Common myeloid progenitor, CD34-positive (primary cell): ENCODE measurements at regions not wholly inside any gene's neighbourhood (a gene's known extent, or its start where the extent isn't known, plus 50 kb on each side); places are given as distances from the start of the nearest gene placed in this dataset.

Experiments
- CTCF ChIA-PET: fragments of 350-600 bp; sonication (Branson Sonifier 250); formaldehyde crosslinking; loops from one replicate; lab custom pipeline; 2021; ENCODE audit warnings: antibody characterized with exemption; lab: Charles Lee
- POLR2A ChIA-PET: fragments of 350-600 bp; sonication (Branson Sonifier 250); formaldehyde crosslinking; loops from one replicate; lab custom pipeline; 2021; ENCODE audit warnings: antibody characterized with exemption; lab: Charles Lee
- DNase-seq, 3 donors: peaks; one replicate each; pipeline versions ENCODE4 v3.0.0 to v3.0.0-alpha.2; 2013
- H3K27ac ChIP-seq, 2 experiments: 1 replicate in 1 of 2; 2 replicates in 1 of 2; pipeline ENCODE4 v1.7.0; 2013; ENCODE audit warnings: inconsistent platforms in 2 of 2, low read length in 2 of 2, mild to moderate bottlenecking in 2 of 2, low read depth in 1 of 2, moderate library complexity in 1 of 2; ENCODE audit not compliant: severe bottlenecking in 2 of 2, insufficient read depth in 1 of 2, poor library complexity in 1 of 2
- H3K27me3 ChIP-seq, 5 experiments: replicated peaks in 2 of 5; 1 replicate in 3 of 5; 2 replicates in 2 of 5; pipeline versions ENCODE4 v1.6.1 to v1.7.0; 2013; ENCODE audit warnings: low read length in 4 of 5, mild to moderate bottlenecking in 2 of 5, moderate library complexity in 2 of 5, inconsistent platforms in 1 of 5; ENCODE audit not compliant: insufficient read depth in 5 of 5, control insufficient read depth in 4 of 5
- H3K36me3 ChIP-seq, 4 experiments: 1 replicate in 2 of 4; 2 replicates in 2 of 4; pipeline versions ENCODE4 v1.6.1 to v1.7.0; 2013; ENCODE audit warnings: low read length in 3 of 4, control low read depth in 1 of 4, mild to moderate bottlenecking in 1 of 4; ENCODE audit not compliant: control insufficient read depth in 4 of 4, insufficient read depth in 4 of 4
- H3K4me1 ChIP-seq, 4 experiments: 1 replicate in 3 of 4; 2 replicates in 1 of 4; pipeline versions ENCODE4 v1.6.1 to v1.7.1; 2013; ENCODE audit warnings: low read length in 3 of 4, mild to moderate bottlenecking in 3 of 4, control low read depth in 1 of 4, inconsistent platforms in 1 of 4, moderate library complexity in 1 of 4; ENCODE audit not compliant: control insufficient read depth in 4 of 4, insufficient read depth in 4 of 4; ENCODE audit errors: control extremely low read depth in 1 of 4
- H3K4me3 ChIP-seq, 7 experiments: 1 replicate in 4 of 7; 2 replicates in 3 of 7; pipeline versions ENCODE4 v1.5.1 to v1.7.0; 2013; ENCODE audit warnings: mild to moderate bottlenecking in 7 of 7, low read length in 6 of 7, moderate library complexity in 6 of 7, inconsistent platforms in 2 of 7, low read depth in 2 of 7, control low read depth in 1 of 7; ENCODE audit not compliant: insufficient read depth in 4 of 7, control insufficient read depth in 1 of 7; ENCODE audit errors: extremely low read depth in 1 of 7
- H3K9me3 ChIP-seq, 5 experiments: 1 replicate in 4 of 5; 2 replicates in 1 of 5; pipeline versions ENCODE4 v1.6.1 to v1.7.1; 2013; ENCODE audit warnings: low read length in 4 of 5, mild to moderate bottlenecking in 2 of 5, inconsistent platforms in 1 of 5, low read depth in 1 of 5, moderate library complexity in 1 of 5; ENCODE audit not compliant: control insufficient read depth in 4 of 5, insufficient read depth in 2 of 5; ENCODE audit errors: control extremely low read depth in 1 of 5
- WGBS: methylation state at CpG from one replicate; pipeline ENCODE4 v1.1.5; 2013; ENCODE audit not compliant: insufficient coverage; 5-methylcytosine and 5-hydroxymethylcytosine counted together

DNA sequence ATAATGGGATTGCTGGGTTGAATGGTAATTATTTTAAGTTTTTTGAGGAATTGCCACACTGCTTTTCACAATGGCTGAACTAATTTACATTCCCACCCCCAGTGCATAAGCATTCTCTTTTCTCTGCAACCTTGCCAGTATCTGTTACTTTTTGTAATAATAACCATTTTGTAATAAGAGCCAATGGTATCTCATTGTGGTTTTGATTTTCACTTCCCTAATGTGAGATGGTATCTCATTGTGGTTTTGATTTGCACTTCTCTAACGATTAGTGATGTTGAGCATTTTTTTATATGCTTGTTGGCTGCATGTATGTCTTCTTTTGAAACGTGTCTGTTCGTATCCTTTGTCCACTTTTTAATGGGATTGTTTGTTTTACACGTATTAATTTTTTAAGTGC lies 213.1 kb upstream of the HDX start:
- H3K27ac ChIP-seq, result no peak overlapping the region
- ChIA-PET POLR2A (no interaction called here), CTCF (no interaction called here)
- WGBS, result no CpG with 5 or more reads among the region's 4 CpGs
- no peaks in the 10 kb centered on the region for H3K36me3 ChIP-seq
- H3K4me3 ChIP-seq, result no peak overlapping the region
- no peaks in the 10 kb centered on the region for H3K9me3 ChIP-seq
- DNase-seq, result peak in 2 of 3 donors; percentile 39 to 56
- H3K27me3 ChIP-seq, result peaks cover 0 to 15% (median 9%) of the 10 kb centered on the region in 5 experiments
- no peaks in the 10 kb centered on the region for H3K4me1 ChIP-seq

DNA sequence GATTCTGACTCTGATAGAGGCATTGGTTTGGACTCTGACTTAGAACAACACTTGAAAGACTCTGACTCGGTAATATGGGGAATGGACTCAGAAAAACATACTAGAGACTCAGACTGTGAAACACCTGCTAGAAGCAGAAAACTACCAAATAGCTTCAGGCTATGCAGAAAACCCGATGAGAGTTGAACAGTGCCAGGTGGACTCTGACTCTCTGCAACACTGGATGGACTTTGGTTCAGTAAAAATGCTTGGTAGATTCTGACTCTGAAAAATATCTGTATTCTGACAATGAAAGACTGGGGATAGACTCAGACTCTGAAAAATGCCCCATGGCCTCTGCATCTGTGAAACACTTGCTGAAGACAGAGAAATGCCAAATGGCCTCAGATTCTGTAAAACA lies 215.1 kb upstream of the HDX start:
- ChIA-PET POLR2A (no interaction called here), CTCF (no interaction called here)
- 56% methylated on average over 2 of the region's 2 CpGs for WGBS
- Histone ChIP-seq H3K36me3 (no peaks in the 10 kb centered on the region), H3K27me3 (peaks cover 0 to 12% (median 7%) of the 10 kb centered on the region in 5 experiments), H3K4me3 (no peak overlapping the region), H3K27ac (no peak overlapping the region), H3K4me1 (no peaks in the 10 kb centered on the region), H3K9me3 (no peaks in the 10 kb centered on the region)
- DNase-seq, result no peak

DNA sequence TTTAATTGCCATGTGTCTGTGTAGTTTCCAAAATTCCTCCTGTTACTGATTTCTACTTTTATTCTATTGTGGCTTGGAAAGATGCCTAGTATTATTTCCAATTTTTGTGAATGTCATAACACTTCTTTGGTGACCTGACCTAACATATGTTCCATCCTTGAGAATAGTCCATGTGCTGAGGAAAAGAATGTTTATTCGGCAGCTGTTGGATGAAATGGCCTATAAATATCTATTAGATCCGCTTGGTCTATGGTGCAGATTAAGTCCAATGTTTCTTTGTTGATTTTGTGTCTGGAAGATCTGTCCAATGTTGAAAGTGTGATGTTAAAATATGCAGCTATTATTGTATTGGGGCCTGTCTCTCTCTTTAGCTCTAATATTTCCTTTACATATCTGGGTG lies 219.2 kb upstream of the HDX start:
- no peak for DNase-seq
- POLR2A ChIA-PET, result no interaction called here
- H3K4me1 ChIP-seq, result no peaks in the 10 kb centered on the region
- no peaks in the 10 kb centered on the region for H3K9me3 ChIP-seq
- no peak overlapping the region for H3K4me3 ChIP-seq
- no CpG with 5 or more reads among the region's 2 CpGs for WGBS
- no peak overlapping the region for H3K27ac ChIP-seq
- peaks cover 0 to 12% (median 7%) of the 10 kb centered on the region in 5 experiments for H3K27me3 ChIP-seq
- H3K36me3 ChIP-seq, result no peaks in the 10 kb centered on the region
- CTCF ChIA-PET, result no interaction called here

DNA sequence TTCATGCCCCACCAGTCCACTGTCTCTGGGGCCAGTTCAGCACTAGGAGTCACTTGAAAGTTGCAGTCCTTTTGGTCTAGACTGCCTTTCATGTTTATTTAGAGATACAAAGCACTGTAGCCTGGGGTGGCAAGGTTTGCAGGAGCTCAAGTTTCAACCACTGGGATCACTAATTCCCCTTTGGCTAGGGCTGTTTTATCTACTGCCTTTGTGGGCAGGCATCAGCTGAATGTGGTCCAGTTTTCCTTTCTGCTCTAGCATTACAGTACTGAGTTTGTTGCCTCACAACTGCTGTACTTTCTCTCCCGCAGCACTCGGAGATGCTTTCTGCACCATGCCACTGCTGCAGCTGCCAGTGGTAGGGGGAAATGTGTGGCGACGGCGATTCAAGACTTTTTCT lies 222.3 kb upstream of the HDX start:
- CTCF ChIA-PET, result no interaction called here
- DNase-seq, result no peak
- POLR2A ChIA-PET, result no interaction called here
- H3K9me3 ChIP-seq, result no peaks in the 10 kb centered on the region
- H3K4me1 ChIP-seq, result no peaks in the 10 kb centered on the region
- no peak overlapping the region for H3K4me3 ChIP-seq
- H3K27ac ChIP-seq, result no peak overlapping the region
- no peaks in the 10 kb centered on the region for H3K36me3 ChIP-seq
- WGBS, result 82% methylated on average over 5 of the region's 5 CpGs
- H3K27me3 ChIP-seq, result peaks cover 0 to 5% (median 2%) of the 10 kb centered on the region in 5 experiments

DNA sequence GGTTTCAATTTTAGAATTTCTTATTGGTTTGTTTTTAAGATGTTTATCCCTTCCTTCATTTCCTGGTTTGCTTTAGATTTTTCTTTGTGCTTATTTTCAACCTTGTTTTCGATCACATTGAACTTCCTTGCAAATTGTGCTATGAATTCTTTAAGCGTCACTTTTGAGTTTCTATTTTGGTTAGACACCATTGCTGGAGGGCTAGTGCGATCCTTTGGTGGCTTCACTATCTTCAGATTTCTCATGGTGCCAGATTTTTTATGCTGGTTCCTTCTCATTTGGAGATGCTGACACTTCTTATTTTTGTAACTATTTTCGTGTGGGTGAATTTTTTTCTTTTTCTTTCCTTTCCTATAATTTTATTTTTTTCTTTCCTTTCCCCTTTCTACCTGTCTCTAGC lies 227.2 kb upstream of the HDX start:
- no peaks in the 10 kb centered on the region for H3K9me3 ChIP-seq
- no peak for DNase-seq
- no peaks in the 10 kb centered on the region for H3K36me3 ChIP-seq
- 80% methylated on average over 2 of the region's 4 CpGs for WGBS
- no peak overlapping the region for H3K4me3 ChIP-seq
- H3K27ac ChIP-seq, result no peak overlapping the region
- ChIA-PET CTCF (interaction anchor here (0.7 to 1.0 kb wide), 2 partner anchors 128 to 324 kb away, joined by 3 read pairs; no protein-coding TSS in a partner anchor), POLR2A (no interaction called here)
- H3K4me1 ChIP-seq, result peaks cover 0 to under 1% (median 0%) of the 10 kb centered on the region in 4 experiments
- H3K27me3 ChIP-seq, result no peaks in the 10 kb centered on the region

DNA sequence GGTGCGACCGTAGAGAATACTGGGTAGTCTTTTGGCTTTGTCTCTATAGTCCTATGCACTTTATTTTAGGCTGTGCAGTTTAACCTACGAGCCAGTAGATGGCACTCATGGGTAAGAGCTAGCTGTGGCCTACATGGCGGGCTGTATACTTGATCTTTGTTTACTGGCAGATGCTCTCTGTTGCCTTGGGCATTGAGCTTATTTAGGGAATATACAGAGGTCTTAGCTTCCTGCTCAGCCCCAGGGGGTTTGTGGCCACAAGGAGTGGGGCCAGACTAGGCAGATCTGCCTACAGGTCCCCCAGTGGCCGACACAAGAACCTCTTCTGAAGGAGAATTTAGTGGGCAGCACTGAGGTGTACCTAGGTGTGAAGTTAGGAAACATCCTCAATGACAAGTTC lies 227.6 kb upstream of the HDX start:
- Histone ChIP-seq H3K27me3 (no peaks in the 10 kb centered on the region), H3K36me3 (no peaks in the 10 kb centered on the region), H3K9me3 (no peaks in the 10 kb centered on the region), H3K4me1 (peaks cover 0 to 5% (median 0%) of the 10 kb centered on the region in 4 experiments), H3K4me3 (no peak overlapping the region), H3K27ac (no peak overlapping the region)
- POLR2A ChIA-PET, result no interaction called here
- CTCF ChIA-PET, result interaction anchor here (0.6 to 0.7 kb wide), 2 partner anchors 127 to 167 kb away, joined by 3 read pairs; no protein-coding TSS in a partner anchor
- peak; percentile 16 to 67 (median 62) for DNase-seq
- WGBS, result 26% methylated on average over 3 of the region's 5 CpGs

DNA sequence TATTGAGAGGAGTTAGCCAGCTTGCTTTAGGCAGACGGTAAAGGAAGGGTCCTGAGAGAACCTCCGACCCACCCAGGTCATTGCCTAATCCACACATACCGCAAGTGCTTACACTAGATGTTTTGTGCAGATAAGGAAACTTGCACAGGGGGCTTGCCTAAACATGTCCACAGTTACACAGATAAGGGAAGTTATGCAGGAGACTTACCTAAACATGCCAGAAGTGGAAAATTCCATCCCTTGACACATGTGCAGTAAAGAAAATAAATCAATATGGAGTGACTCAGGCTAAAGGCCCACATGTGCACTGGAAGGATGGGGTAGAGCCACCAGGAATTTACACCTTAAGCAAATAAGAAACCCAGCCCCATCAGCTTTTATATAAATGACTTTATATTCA lies 232.8 kb upstream of the HDX start:
- no peaks in the 10 kb centered on the region for H3K9me3 ChIP-seq
- WGBS, result 60% methylated on average over 1 of the region's 3 CpGs
- no peaks in the 10 kb centered on the region for H3K27me3 ChIP-seq
- CTCF ChIA-PET, result no interaction called here
- no peaks in the 10 kb centered on the region for H3K36me3 ChIP-seq
- POLR2A ChIA-PET, result no interaction called here
- no peak overlapping the region for H3K27ac ChIP-seq
- peak; percentile 4 to 72 (median 55) for DNase-seq
- no peak overlapping the region for H3K4me3 ChIP-seq
- H3K4me1 ChIP-seq, result peaks cover 0 to 10% (median 0%) of the 10 kb centered on the region in 4 experiments
